Mesenchymal stem cell (in vitro differentiated cells and primary cell): ENCODE measurements at regions not wholly inside any gene's neighbourhood (a gene's known extent, or its start where the extent isn't known, plus 50 kb on each side); places are given as distances from the start of the nearest gene placed in this dataset.

Experiments
- DNase-seq: peaks from one replicate; pipeline ENCODE4 v3.0.0-alpha.2; 2013
- H2AFZ ChIP-seq: one replicate; pipeline ENCODE4 v1.6.1; 2013; ENCODE audit warnings: low read depth, mild to moderate bottlenecking, control low read depth, inconsistent platforms, low read length, moderate library complexity
- H2AK5ac ChIP-seq: 2 replicates; pipeline ENCODE4 v1.6.1; 2013; ENCODE audit warnings: low read length, moderate library complexity, mild to moderate bottlenecking, inconsistent platforms; ENCODE audit not compliant: severe bottlenecking
- H2BK120ac ChIP-seq: one replicate; pipeline ENCODE4 v1.6.1; 2013; ENCODE audit warnings: low read depth, mild to moderate bottlenecking, inconsistent platforms, low read length, moderate library complexity
- H2BK12ac ChIP-seq, 2 experiments: one replicate each; pipeline ENCODE4 v1.6.1; 2013; ENCODE audit warnings: inconsistent platforms in 2 of 2, low read length in 2 of 2, mild to moderate bottlenecking in 2 of 2, moderate library complexity in 2 of 2, control low read depth in 1 of 2
- H2BK15ac ChIP-seq: one replicate; pipeline ENCODE4 v1.6.1; 2013; ENCODE audit warnings: mild to moderate bottlenecking, low read depth, inconsistent platforms; ENCODE audit not compliant: poor library complexity, severe bottlenecking
- H2BK5ac ChIP-seq: 2 replicates; pipeline ENCODE4 v1.6.1; 2013; ENCODE audit warnings: low read depth, mild to moderate bottlenecking, low read length, control low read depth, inconsistent platforms; ENCODE audit not compliant: poor library complexity, severe bottlenecking
- H3K14ac ChIP-seq, 2 experiments: one replicate each; pipeline ENCODE4 v1.6.1; 2013; ENCODE audit warnings: inconsistent platforms in 2 of 2, low read length in 2 of 2, control low read depth in 1 of 2, mild to moderate bottlenecking in 1 of 2, moderate library complexity in 1 of 2
- H3K18ac ChIP-seq, 2 experiments: one replicate each; pipeline ENCODE4 v1.6.1; 2013; ENCODE audit warnings: inconsistent platforms in 2 of 2, low read length in 2 of 2, control low read depth in 1 of 2, low read depth in 1 of 2, mild to moderate bottlenecking in 1 of 2
- H3K23ac ChIP-seq, 2 experiments: one replicate each; pipeline ENCODE4 v1.6.1; 2013; ENCODE audit warnings: inconsistent platforms in 2 of 2, low read length in 2 of 2, mild to moderate bottlenecking in 2 of 2, moderate library complexity in 2 of 2, control low read depth in 1 of 2
- H3K27ac ChIP-seq: 2 replicates; pipeline ENCODE4 v1.5.1; 2013; ENCODE audit warnings: mild to moderate bottlenecking, moderate library complexity, low read length, control low read depth, inconsistent platforms; ENCODE audit not compliant: poor library complexity, severe bottlenecking
- H3K27me3 ChIP-seq, 2 experiments: 2 replicates each; pipeline versions ENCODE4 v1.6.1 to v1.7.0; 2013; ENCODE audit warnings: low read length in 2 of 2, mild to moderate bottlenecking in 2 of 2, moderate library complexity in 2 of 2, control low read depth in 1 of 2, inconsistent platforms in 1 of 2; ENCODE audit not compliant: control insufficient read depth in 1 of 2, insufficient read depth in 1 of 2
- H3K36me3 ChIP-seq, 2 experiments: 2 replicates each; pipeline versions ENCODE4 v1.6.1 to v1.7.0; 2013; ENCODE audit warnings: low read length in 2 of 2, control low read depth in 1 of 2, inconsistent platforms in 1 of 2, low read depth in 1 of 2, mild to moderate bottlenecking in 1 of 2; ENCODE audit not compliant: insufficient read depth in 2 of 2, control insufficient read depth in 1 of 2
- H3K4ac ChIP-seq, 2 experiments: one replicate each; pipeline ENCODE4 v1.6.1; 2013; ENCODE audit warnings: inconsistent platforms in 2 of 2, low read length in 2 of 2, mild to moderate bottlenecking in 2 of 2, moderate library complexity in 2 of 2, control low read depth in 1 of 2, low read depth in 1 of 2
- H3K4me1 ChIP-seq: 2 replicates; pipeline ENCODE4 v1.6.1; 2013; ENCODE audit warnings: low read depth, low read length, control low read depth; ENCODE audit not compliant: control insufficient read depth, insufficient read depth
- H3K4me2 ChIP-seq: 2 replicates; pipeline ENCODE4 v1.6.1; 2013; ENCODE audit warnings: low read length, mild to moderate bottlenecking, inconsistent platforms; ENCODE audit not compliant: poor library complexity, severe bottlenecking
- H3K4me3 ChIP-seq, 2 experiments: 2 replicates each; pipeline versions ENCODE4 v1.5.1 to v1.7.0; 2013; ENCODE audit warnings: low read length in 2 of 2, mild to moderate bottlenecking in 2 of 2, control low read depth in 1 of 2, low read depth in 1 of 2; ENCODE audit not compliant: insufficient read depth in 1 of 2
- H3K79me1 ChIP-seq: replicated peaks from 2 replicates; pipeline ENCODE4 v1.6.1; 2013; ENCODE audit warnings: mild to moderate bottlenecking, control low read depth, low read length, inconsistent platforms; ENCODE audit not compliant: poor library complexity, severe bottlenecking
- H3K9ac ChIP-seq: 2 replicates; pipeline ENCODE4 v1.7.0; 2013; ENCODE audit warnings: mild to moderate bottlenecking, low read length, moderate library complexity
- H3K9me3 ChIP-seq: 2 replicates; pipeline ENCODE4 v1.7.0; 2013; ENCODE audit warnings: mild to moderate bottlenecking, low read length; ENCODE audit not compliant: control insufficient read depth
- H4K8ac ChIP-seq: one replicate; pipeline ENCODE4 v1.6.1; 2013; ENCODE audit warnings: inconsistent platforms, mild to moderate bottlenecking, low read length, moderate library complexity
- H4K91ac ChIP-seq: one replicate; pipeline ENCODE4 v1.6.1; 2013; ENCODE audit warnings: mild to moderate bottlenecking, low read length, inconsistent platforms
- WGBS: methylation state at CpG from one replicate; pipeline ENCODE4 v1.1.7; 2013; ENCODE audit warnings: mixed read lengths; 5-methylcytosine and 5-hydroxymethylcytosine counted together

GRCh38 chr11:134751031-134751585 is 339.1 kb upstream of the B3GAT1 start:
- no peaks in the 10 kb centered on the region for H3K36me3 ChIP-seq
- DNase-seq: no peak
- H3K14ac ChIP-seq: no peak overlapping the region
- no peak overlapping the region for H3K18ac ChIP-seq
- 73% methylated on average over 8 of the region's 8 CpGs for WGBS
- H3K4ac ChIP-seq: no peak overlapping the region
- no peak overlapping the region for H3K4me2 ChIP-seq
- H3K4me3 ChIP-seq: no peak overlapping the region
- no peaks in the 10 kb centered on the region for H3K79me1 ChIP-seq
- H3K27me3 ChIP-seq: no peaks in the 10 kb centered on the region
- no peak overlapping the region for H3K23ac ChIP-seq
- H4K8ac ChIP-seq: no peak overlapping the region
- H4K91ac ChIP-seq: no peak overlapping the region
- no peak overlapping the region for H3K27ac ChIP-seq
- H2BK5ac ChIP-seq: no peak overlapping the region
- peaks cover 7% of the 10 kb centered on the region for H3K9me3 ChIP-seq
- no peak overlapping the region for H2BK120ac ChIP-seq
- H3K4me1 ChIP-seq: no peaks in the 10 kb centered on the region
- H2AK5ac ChIP-seq: no peak overlapping the region
- H2AFZ ChIP-seq: no peak overlapping the region
- no peak overlapping the region for H2BK12ac ChIP-seq
- no peak overlapping the region for H3K9ac ChIP-seq
- no peak overlapping the region for H2BK15ac ChIP-seq

GRCh38 chr11:134750619-134751018 is 338.6 kb upstream of the B3GAT1 start:
- Histone ChIP-seq H3K36me3 (no peaks in the 10 kb centered on the region), H3K4me3 (no peak overlapping the region), H4K91ac (no peak overlapping the region), H3K9me3 (peaks cover 7% of the 10 kb centered on the region), H2BK120ac (no peak overlapping the region), H3K14ac (no peak overlapping the region), H2BK15ac (no peak overlapping the region), H3K18ac (no peak overlapping the region), H3K4me1 (no peaks in the 10 kb centered on the region), H3K23ac (no peak overlapping the region), H2AFZ (no peak overlapping the region), H4K8ac (no peak overlapping the region), H3K4ac (no peak overlapping the region), H3K4me2 (no peak overlapping the region), H3K27me3 (no peaks in the 10 kb centered on the region), H3K9ac (no peak overlapping the region), H3K27ac (no peak overlapping the region), H2BK5ac (no peak overlapping the region), H2AK5ac (no peak overlapping the region), H2BK12ac (no peak overlapping the region), H3K79me1 (no peaks in the 10 kb centered on the region)
- DNase-seq: no peak
- 20% methylated on average over 1 of the region's 2 CpGs for whole genome bisulfite sequencing

- H2BK120ac ChIP-seq: no peak overlapping the region
- H3K79me1 ChIP-seq: no peaks in the 10 kb centered on the region
- no peaks in the 10 kb centered on the region for H3K27me3 ChIP-seq
- no peak overlapping the region for H3K14ac ChIP-seq
- WGBS: 43% methylated on average over 5 of the region's 5 CpGs
- H4K8ac ChIP-seq: no peak overlapping the region
- no peak overlapping the region for H2AK5ac ChIP-seq
- no peak overlapping the region for H3K27ac ChIP-seq
- DNase-seq: no peak
- no peak overlapping the region for H3K23ac ChIP-seq
- no peak overlapping the region for H2BK15ac ChIP-seq
- no peak overlapping the region for H3K9ac ChIP-seq
- H3K4me1 ChIP-seq: no peaks in the 10 kb centered on the region
- H3K4me2 ChIP-seq: no peak overlapping the region
- no peak overlapping the region for H2BK12ac ChIP-seq
- H2AFZ ChIP-seq: no peak overlapping the region
- no peak overlapping the region for H3K4me3 ChIP-seq
- H3K36me3 ChIP-seq: no peaks in the 10 kb centered on the region
- H3K18ac ChIP-seq: no peak overlapping the region
- H2BK5ac ChIP-seq: no peak overlapping the region
- H4K91ac ChIP-seq: no peak overlapping the region
- H3K9me3 ChIP-seq: peaks cover 7% of the 10 kb centered on the region
- H3K4ac ChIP-seq: no peak overlapping the region
These were observed 337.2 kb upstream of the B3GAT1 start for GRCh38 chr11:134749040-134749839.

- Histone ChIP-seq H3K27me3 (no peaks in the 10 kb centered on the region), H4K8ac (no peak overlapping the region), H2BK15ac (no peak overlapping the region), H3K4me2 (no peak overlapping the region), H3K4me3 (no peak overlapping the region), H3K79me1 (no peaks in the 10 kb centered on the region), H3K9ac (no peak overlapping the region), H2AFZ (no peak overlapping the region), H2BK12ac (no peak overlapping the region), H3K4me1 (no peaks in the 10 kb centered on the region), H4K91ac (no peak overlapping the region), H3K9me3 (peaks cover 7% of the 10 kb centered on the region), H3K27ac (no peak overlapping the region), H2BK5ac (no peak overlapping the region), H3K23ac (no peak overlapping the region), H2BK120ac (no peak overlapping the region), H2AK5ac (no peak overlapping the region), H3K18ac (no peak overlapping the region), H3K14ac (no peak overlapping the region), H3K36me3 (no peaks in the 10 kb centered on the region), H3K4ac (no peak overlapping the region)
- DNase-seq: no peak
- 64% methylated on average over 1 of the region's 2 CpGs for WGBS
These were observed 334.6 kb upstream of the B3GAT1 start for GRCh38 chr11:134746609-134747008.
